ENCODE measurements at regions not wholly inside any gene's neighbourhood (a gene's known extent, or its start where the extent isn't known, plus 50 kb on each side); places are given as distances from the start of the nearest gene placed in this dataset.

DNA sequence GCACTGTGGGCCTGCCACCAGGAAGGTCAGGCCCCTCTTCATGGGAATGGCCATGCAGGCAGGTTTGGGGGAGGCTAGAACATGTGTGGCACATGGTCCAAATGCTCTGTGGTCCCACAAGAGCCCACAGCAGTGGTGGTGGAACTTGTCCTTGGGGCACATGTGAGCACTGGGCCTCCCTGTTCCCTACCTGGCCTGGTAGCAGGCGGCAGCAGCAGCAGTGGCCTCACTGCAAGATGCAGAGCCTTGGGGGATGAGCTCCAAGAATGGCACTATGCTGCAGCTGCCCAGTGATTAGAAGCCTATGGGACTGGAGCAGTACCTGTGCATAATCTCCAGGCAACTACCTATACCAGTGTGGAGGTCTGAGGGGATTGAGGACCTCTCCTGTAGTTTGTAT lies 197.0 kb upstream of the DCAF8L1 start:
- TF ChIP-seq EZH2 (IDR thresholded peaks at IDR 0.05; ENCODE audit: low read length), result no peak
- TF ChIP-seq, protein P1, sequence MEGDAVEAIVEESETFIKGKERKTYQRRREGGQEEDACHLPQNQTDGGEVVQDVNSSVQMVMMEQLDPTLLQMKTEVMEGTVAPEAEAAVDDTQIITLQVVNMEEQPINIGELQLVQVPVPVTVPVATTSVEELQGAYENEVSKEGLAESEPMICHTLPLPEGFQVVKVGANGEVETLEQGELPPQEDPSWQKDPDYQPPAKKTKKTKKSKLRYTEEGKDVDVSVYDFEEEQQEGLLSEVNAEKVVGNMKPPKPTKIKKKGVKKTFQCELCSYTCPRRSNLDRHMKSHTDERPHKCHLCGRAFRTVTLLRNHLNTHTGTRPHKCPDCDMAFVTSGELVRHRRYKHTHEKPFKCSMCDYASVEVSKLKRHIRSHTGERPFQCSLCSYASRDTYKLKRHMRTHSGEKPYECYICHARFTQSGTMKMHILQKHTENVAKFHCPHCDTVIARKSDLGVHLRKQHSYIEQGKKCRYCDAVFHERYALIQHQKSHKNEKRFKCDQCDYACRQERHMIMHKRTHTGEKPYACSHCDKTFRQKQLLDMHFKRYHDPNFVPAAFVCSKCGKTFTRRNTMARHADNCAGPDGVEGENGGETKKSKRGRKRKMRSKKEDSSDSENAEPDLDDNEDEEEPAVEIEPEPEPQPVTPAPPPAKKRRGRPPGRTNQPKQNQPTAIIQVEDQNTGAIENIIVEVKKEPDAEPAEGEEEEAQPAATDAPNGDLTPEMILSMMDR (optimal IDR thresholded peaks at IDR 0.05 in 1 of 3, IDR thresholded peaks at IDR 0.05 in 1 of 3, conservative IDR thresholded peaks at IDR 0.05 in 1 of 3; ENCODE audit: extremely low read depth in 1 of 3, insufficient read depth in 2 of 3, low read length in 3 of 3), result no peak

All from keratinocyte (primary cell).